22Rv1 (cell line): ENCODE measurements at regions not wholly inside any gene's neighbourhood (a gene's known extent, or its start where the extent isn't known, plus 50 kb on each side); places are given as distances from the start of the nearest gene placed in this dataset.

Experiments
- CTCF ChIP-seq: fragments of 450-650 bp; IDR thresholded peaks from 2 replicates; pipeline ENCODE4 v1.5.1; 2017; ENCODE audit warnings: mild to moderate bottlenecking
- ZFX ChIP-seq: fragments of 450-650 bp; IDR thresholded peaks from 2 replicates; pipeline ENCODE4 v1.6.1; 2017; ENCODE audit warnings: antibody characterized with exemption, borderline replicate concordance

- TF ChIP-seq CTCF (no peak), ZFX (no peak)
Measured at GRCh38 chr3:140854961-140855360, 86.7 kb upstream of the SLC25A36 start.
